GM23338 (cell line): ENCODE measurements at regions not wholly inside any gene's neighbourhood (a gene's known extent, or its start where the extent isn't known, plus 50 kb on each side); places are given as distances from the start of the nearest gene placed in this dataset.

Experiments used
- ATAC-seq: fragments of 200-7000 bp; cut with Tn5 transposase; 3 replicates; pipeline ENCODE4 v1.9.1; 2020
- DNase-seq: peaks from one replicate; pipeline ENCODE4 v3.0.0-alpha.2; 2015; ENCODE audit warnings: low spot score
- H2AFZ ChIP-seq: fragments of 200-600 bp; sonication (generic); 2 replicates; pipeline ENCODE4 v1.8.0; 2016; ENCODE audit warnings: antibody characterized with exemption, mild to moderate bottlenecking, moderate library complexity
- H3F3A ChIP-seq: fragments of 200-600 bp; sonication (generic); replicated peaks from 2 replicates; pipeline ENCODE4 v1.8.0; 2017; ENCODE audit warnings: antibody characterized with exemption, mixed run types, low read depth
- H3K27ac ChIP-seq: fragments of 200-600 bp; sonication (generic); 2 replicates; pipeline ENCODE4 v1.6.1; 2016; ENCODE audit warnings: low read depth
- H3K27me3 ChIP-seq: fragments of 200-600 bp; sonication (generic); 2 replicates; pipeline ENCODE4 v1.8.0; 2016; ENCODE audit warnings: mild to moderate bottlenecking, mixed run types, moderate library complexity; ENCODE audit not compliant: insufficient read depth
- H3K36me3 ChIP-seq: fragments of 200-600 bp; sonication (generic); 2 replicates; pipeline ENCODE4 v1.8.0; 2016; ENCODE audit warnings: mild to moderate bottlenecking; ENCODE audit not compliant: insufficient read depth
- H3K4me1 ChIP-seq: fragments of 200-600 bp; sonication (generic); 2 replicates; pipeline ENCODE4 v1.8.0; 2016; ENCODE audit warnings: mild to moderate bottlenecking, moderate library complexity; ENCODE audit not compliant: insufficient read depth
- H3K4me2 ChIP-seq: fragments of 200-600 bp; sonication (generic); 2 replicates; pipeline ENCODE4 v1.7.1; 2017; ENCODE audit warnings: mixed run types
- H3K4me3 ChIP-seq: fragments of 200-600 bp; sonication (generic); 2 replicates; pipeline ENCODE4 v1.6.1; 2016; ENCODE audit warnings: mixed run types
- H3K79me2 ChIP-seq: fragments of 200-600 bp; sonication (generic); replicated peaks from 2 replicates; pipeline ENCODE4 v1.8.0; 2017; ENCODE audit warnings: mild to moderate bottlenecking; ENCODE audit not compliant: insufficient read depth
- H3K9me2 ChIP-seq: fragments of 200-600 bp; sonication (generic); 2 replicates; pipeline ENCODE4 v1.8.0; 2017; ENCODE audit not compliant: insufficient read depth
- H4K20me1 ChIP-seq: fragments of 200-600 bp; sonication (generic); replicated peaks from 2 replicates; pipeline ENCODE4 v1.8.0; 2017; ENCODE audit warnings: mild to moderate bottlenecking; ENCODE audit not compliant: insufficient read depth
- H3K27ac Mint-ChIP-seq: 2 replicates; pipeline ENCODE4 v1.8.0; 2020; ENCODE audit warnings: inconsistent platforms, mild to moderate bottlenecking, moderate library complexity, mixed read lengths
- H3K27me3 Mint-ChIP-seq: 3 replicates; pipeline ENCODE4 v1.8.0; 2022; ENCODE audit warnings: low read depth, mild to moderate bottlenecking, moderate library complexity, mixed read lengths, inconsistent platforms; ENCODE audit not compliant: insufficient read depth, poor library complexity
- H3K36me3 Mint-ChIP-seq: 3 replicates; pipeline ENCODE4 v1.8.0; 2021; ENCODE audit warnings: low read depth, mild to moderate bottlenecking, inconsistent platforms, moderate library complexity, mixed read lengths
- H3K4me1 Mint-ChIP-seq: 3 replicates; pipeline ENCODE4 v1.8.0; 2020; ENCODE audit warnings: mild to moderate bottlenecking, inconsistent platforms, mixed read lengths
- H3K4me3 Mint-ChIP-seq: 3 replicates; pipeline ENCODE4 v1.8.0; 2021; ENCODE audit warnings: moderate library complexity, mild to moderate bottlenecking, inconsistent platforms, mixed read lengths
- H3K9me3 Mint-ChIP-seq: 3 replicates; pipeline ENCODE4 v1.8.0; 2020; ENCODE audit warnings: moderate library complexity, mild to moderate bottlenecking, inconsistent platforms, mixed read lengths
- JUNB ChIP-seq: IDR thresholded peaks from one replicate; pipeline ENCODE4 v1.6.1; 2016; ENCODE audit warnings: antibody characterized with exemption; ENCODE audit not compliant: unreplicated experiment
- NANOG ChIP-seq: IDR thresholded peaks from 2 replicates; pipeline ENCODE4 v1.6.1; 2016; ENCODE audit warnings: antibody characterized with exemption, borderline replicate concordance
- POLR2AphosphoS5 ChIP-seq: IDR thresholded peaks from 2 replicates; pipeline ENCODE4 v1.6.1; 2016; ENCODE audit warnings: antibody characterized with exemption, low read depth
- REST ChIP-seq: IDR thresholded peaks from one replicate; pipeline ENCODE4 v1.6.1; 2018; ENCODE audit warnings: antibody characterized with exemption; ENCODE audit not compliant: unreplicated experiment
- STAT1 ChIP-seq: IDR thresholded peaks from one replicate; pipeline ENCODE4 v1.6.1; 2016; ENCODE audit warnings: antibody characterized with exemption; ENCODE audit not compliant: unreplicated experiment
- ZNF114 ChIP-seq: fragments of 250-450 bp; sonication (Bioruptor Pico); IDR thresholded peaks from 2 replicates; pipeline ENCODE4 v1.5.0; 2020; ENCODE audit warnings: mild to moderate bottlenecking, moderate library complexity
- TF ChIP-seq, protein P1 (sequence below): IDR thresholded peaks from 2 replicates; pipeline ENCODE4 v1.6.1; 2016; ENCODE audit warnings: antibody characterized with exemption
- TF ChIP-seq, protein P2 (sequence below): fragments of 250-450 bp; sonication (Bioruptor Pico); IDR thresholded peaks from 2 replicates; pipeline ENCODE4 v1.5.0; 2020; ENCODE audit warnings: mild to moderate bottlenecking, moderate library complexity
- TF ChIP-seq, protein P3 (sequence below), 2 experiments: fragments of 200-600 bp in 1 of 2; sonication (generic) in 1 of 2; conservative IDR thresholded peaks; 2 replicates each; pipeline versions ENCODE4 v1.5.1 to v1.6.1; 2016 to 2017; ENCODE audit warnings: antibody characterized with exemption in 2 of 2, low read depth in 2 of 2, mild to moderate bottlenecking in 2 of 2, moderate library complexity in 1 of 2

- Histone ChIP-seq H3F3A (no peaks in the 10 kb centered on the region), H3K4me1 (peaks cover 37% of the 10 kb centered on the region), H3K4me2 (0 out of 2 replicates have a peak overlapping the region, but pooled peaks have one; percentile 16), H3K27me3 (no peaks in the 10 kb centered on the region), H3K9me2 (no peaks in the 10 kb centered on the region), H3K79me2 (peaks cover 17% of the 10 kb centered on the region; the same call in 1 of the 2 replicates), H3K27ac (no peak overlapping the region), H3K36me3 (no peaks in the 10 kb centered on the region), H2AFZ (no peak overlapping the region), H4K20me1 (no peaks in the 10 kb centered on the region), H3K4me3 (no peak overlapping the region)
- peaks cover 45% of the 10 kb centered on the region for H3K4me1 Mint-ChIP-seq
- ATAC-seq (no peak), DNase-seq (no peak)
- no peaks in the 10 kb centered on the region for H3K9me3 Mint-ChIP-seq
- H3K27me3 Mint-ChIP-seq = peaks cover 2% of the 10 kb centered on the region
- H3K27ac Mint-ChIP-seq = peak overlapping the region; percentile 8; the same call in 1 of the 2 replicates
- H3K36me3 Mint-ChIP-seq = no peaks in the 10 kb centered on the region
- 0 out of 3 replicates have a peak overlapping the region, but pooled peaks have one; percentile 2 for H3K4me3 Mint-ChIP-seq
- TF ChIP-seq, protein P1, sequence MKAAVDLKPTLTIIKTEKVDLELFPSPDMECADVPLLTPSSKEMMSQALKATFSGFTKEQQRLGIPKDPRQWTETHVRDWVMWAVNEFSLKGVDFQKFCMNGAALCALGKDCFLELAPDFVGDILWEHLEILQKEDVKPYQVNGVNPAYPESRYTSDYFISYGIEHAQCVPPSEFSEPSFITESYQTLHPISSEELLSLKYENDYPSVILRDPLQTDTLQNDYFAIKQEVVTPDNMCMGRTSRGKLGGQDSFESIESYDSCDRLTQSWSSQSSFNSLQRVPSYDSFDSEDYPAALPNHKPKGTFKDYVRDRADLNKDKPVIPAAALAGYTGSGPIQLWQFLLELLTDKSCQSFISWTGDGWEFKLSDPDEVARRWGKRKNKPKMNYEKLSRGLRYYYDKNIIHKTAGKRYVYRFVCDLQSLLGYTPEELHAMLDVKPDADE = no peak
- no peak for TF ChIP-seq JUNB
- TF ChIP-seq REST = no peak
- no peak for TF ChIP-seq ZNF114 (CRISPR knock-in tag)
- TF ChIP-seq, protein P2, sequence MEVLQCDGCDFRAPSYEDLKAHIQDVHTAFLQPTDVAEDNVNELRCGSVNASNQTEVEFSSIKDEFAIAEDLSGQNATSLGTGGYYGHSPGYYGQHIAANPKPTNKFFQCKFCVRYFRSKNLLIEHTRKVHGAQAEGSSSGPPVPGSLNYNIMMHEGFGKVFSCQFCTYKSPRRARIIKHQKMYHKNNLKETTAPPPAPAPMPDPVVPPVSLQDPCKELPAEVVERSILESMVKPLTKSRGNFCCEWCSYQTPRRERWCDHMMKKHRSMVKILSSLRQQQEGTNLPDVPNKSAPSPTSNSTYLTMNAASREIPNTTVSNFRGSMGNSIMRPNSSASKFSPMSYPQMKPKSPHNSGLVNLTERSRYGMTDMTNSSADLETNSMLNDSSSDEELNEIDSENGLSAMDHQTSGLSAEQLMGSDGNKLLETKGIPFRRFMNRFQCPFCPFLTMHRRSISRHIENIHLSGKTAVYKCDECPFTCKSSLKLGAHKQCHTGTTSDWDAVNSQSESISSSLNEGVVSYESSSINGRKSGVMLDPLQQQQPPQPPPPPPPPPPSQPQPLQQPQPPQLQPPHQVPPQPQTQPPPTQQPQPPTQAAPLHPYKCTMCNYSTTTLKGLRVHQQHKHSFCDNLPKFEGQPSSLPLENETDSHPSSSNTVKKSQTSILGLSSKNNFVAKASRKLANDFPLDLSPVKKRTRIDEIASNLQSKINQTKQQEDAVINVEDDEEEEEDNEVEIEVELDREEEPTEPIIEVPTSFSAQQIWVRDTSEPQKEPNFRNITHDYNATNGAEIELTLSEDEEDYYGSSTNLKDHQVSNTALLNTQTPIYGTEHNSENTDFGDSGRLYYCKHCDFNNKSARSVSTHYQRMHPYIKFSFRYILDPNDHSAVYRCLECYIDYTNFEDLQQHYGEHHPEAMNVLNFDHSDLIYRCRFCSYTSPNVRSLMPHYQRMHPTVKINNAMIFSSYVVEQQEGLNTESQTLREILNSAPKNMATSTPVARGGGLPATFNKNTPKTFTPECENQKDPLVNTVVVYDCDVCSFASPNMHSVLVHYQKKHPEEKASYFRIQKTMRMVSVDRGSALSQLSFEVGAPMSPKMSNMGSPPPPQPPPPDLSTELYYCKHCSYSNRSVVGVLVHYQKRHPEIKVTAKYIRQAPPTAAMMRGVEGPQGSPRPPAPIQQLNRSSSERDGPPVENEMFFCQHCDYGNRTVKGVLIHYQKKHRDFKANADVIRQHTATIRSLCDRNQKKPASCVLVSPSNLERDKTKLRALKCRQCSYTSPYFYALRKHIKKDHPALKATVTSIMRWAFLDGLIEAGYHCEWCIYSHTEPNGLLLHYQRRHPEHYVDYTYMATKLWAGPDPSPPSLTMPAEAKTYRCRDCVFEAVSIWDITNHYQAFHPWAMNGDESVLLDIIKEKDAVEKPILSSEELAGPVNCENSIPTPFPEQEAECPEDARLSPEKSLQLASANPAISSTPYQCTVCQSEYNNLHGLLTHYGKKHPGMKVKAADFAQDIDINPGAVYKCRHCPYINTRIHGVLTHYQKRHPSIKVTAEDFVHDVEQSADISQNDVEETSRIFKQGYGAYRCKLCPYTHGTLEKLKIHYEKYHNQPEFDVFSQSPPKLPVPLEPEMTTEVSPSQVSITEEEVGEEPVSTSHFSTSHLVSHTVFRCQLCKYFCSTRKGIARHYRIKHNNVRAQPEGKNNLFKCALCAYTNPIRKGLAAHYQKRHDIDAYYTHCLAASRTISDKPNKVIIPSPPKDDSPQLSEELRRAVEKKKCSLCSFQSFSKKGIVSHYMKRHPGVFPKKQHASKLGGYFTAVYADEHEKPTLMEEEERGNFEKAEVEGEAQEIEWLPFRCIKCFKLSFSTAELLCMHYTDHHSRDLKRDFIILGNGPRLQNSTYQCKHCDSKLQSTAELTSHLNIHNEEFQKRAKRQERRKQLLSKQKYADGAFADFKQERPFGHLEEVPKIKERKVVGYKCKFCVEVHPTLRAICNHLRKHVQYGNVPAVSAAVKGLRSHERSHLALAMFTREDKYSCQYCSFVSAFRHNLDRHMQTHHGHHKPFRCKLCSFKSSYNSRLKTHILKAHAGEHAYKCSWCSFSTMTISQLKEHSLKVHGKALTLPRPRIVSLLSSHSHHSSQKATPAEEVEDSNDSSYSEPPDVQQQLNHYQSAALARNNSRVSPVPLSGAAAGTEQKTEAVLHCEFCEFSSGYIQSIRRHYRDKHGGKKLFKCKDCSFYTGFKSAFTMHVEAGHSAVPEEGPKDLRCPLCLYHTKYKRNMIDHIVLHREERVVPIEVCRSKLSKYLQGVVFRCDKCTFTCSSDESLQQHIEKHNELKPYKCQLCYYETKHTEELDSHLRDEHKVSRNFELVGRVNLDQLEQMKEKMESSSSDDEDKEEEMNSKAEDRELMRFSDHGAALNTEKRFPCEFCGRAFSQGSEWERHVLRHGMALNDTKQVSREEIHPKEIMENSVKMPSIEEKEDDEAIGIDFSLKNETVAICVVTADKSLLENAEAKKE = no peak
- TF ChIP-seq POLR2AphosphoS5 = no peak
- TF ChIP-seq, protein P3, sequence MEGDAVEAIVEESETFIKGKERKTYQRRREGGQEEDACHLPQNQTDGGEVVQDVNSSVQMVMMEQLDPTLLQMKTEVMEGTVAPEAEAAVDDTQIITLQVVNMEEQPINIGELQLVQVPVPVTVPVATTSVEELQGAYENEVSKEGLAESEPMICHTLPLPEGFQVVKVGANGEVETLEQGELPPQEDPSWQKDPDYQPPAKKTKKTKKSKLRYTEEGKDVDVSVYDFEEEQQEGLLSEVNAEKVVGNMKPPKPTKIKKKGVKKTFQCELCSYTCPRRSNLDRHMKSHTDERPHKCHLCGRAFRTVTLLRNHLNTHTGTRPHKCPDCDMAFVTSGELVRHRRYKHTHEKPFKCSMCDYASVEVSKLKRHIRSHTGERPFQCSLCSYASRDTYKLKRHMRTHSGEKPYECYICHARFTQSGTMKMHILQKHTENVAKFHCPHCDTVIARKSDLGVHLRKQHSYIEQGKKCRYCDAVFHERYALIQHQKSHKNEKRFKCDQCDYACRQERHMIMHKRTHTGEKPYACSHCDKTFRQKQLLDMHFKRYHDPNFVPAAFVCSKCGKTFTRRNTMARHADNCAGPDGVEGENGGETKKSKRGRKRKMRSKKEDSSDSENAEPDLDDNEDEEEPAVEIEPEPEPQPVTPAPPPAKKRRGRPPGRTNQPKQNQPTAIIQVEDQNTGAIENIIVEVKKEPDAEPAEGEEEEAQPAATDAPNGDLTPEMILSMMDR (conservative IDR thresholded peaks at IDR 0.05; ENCODE audit: low read depth in 2 of 2) = no peak
- TF ChIP-seq STAT1 = no peak
- TF ChIP-seq NANOG = no peak
These were observed 206.3 kb upstream of the KLF14 start for GRCh38 chr7:130940326-130940725.
